GM21360 (cell line): ENCODE measurements at regions not wholly inside any gene's neighbourhood (a gene's known extent, or its start where the extent isn't known, plus 50 kb on each side); places are given as distances from the start of the nearest gene placed in this dataset.
"Not testable (repeated sequence)": the region's sequence is repeated elsewhere in the genome, so short reads cannot be mapped to it uniquely, and the experiment has no call there.

Source experiments
- ATAC-seq: cut with Tn5 transposase; IDR thresholded peaks from one replicate; pipeline ENCODE4 v1.9.1; 2021; ENCODE audit warnings: mild to moderate bottlenecking, moderate library complexity; ENCODE audit not compliant: unreplicated experiment

DNA sequence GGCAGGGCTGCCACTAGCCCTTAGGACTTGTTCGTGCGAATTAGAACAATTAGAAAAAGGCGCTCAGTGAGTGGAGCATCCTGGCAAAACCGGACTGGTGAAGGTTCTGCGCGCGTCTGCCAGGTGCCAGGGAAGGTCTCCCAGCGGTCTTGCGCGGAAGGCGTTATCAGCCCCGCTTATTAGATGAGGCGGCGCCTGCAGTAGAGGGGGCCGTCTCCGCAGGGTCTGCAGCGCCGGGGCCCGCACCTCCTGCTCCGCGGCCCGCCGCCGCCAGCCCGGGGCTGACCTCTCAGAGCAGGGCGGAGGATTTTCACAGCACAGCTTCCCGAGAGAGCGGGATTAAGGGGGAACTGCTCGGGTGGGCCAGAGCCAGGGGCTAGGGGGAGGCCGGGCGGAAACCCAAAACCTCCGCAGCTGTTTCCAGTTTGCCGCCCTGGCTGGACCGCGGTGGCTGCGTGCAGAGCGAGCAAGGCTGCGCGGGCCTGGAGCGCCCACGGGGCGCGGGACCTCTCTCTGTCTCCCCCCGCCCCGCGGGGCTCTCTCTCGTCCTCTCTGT lies 155.2 kb downstream of the FOXD2 start:
- ATAC-seq, result no peak

DNA sequence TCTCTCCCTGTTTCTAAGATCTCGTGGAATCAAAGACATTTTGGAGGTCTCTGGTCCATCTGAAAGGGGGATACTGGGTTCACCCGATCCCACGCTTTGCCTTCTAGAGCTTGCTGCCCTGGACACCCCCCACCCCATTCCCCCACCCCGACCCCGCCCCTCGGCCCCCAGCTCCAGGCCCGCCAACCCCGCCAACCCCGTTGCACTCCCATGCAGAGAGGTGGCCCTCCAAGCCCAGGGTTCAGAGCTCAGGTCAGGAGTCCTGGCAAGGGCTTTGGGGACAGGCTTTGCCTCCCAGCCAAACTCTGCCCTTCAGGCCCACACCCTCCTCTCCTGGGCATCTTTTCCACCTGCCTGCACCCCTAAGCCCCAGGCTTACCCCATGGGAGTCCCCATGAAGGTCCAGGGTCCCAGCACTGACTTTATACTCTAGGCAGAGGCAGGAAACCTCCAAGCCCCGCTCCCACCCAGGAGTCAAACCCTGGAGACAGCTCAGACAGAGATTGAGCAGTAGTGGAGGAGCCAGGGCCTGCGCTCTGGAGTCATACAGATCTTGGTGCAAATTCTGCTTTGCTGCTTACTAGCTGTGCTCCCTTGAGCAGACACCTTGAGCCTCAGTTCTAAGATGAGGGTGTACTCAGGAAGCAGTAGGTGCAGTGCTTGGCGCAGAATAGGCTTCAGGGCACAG lies 155.9 kb downstream of the FOXD2 start:
- no peak for ATAC-seq

GRCh38 chr1:47594627-47595026 lies 156.8 kb downstream of the FOXD2 start:
- ATAC-seq, result no peak

GRCh38 chr1:47596328-47596727 lies 158.5 kb downstream of the FOXD2 start:
- ATAC-seq, result no peak

DNA sequence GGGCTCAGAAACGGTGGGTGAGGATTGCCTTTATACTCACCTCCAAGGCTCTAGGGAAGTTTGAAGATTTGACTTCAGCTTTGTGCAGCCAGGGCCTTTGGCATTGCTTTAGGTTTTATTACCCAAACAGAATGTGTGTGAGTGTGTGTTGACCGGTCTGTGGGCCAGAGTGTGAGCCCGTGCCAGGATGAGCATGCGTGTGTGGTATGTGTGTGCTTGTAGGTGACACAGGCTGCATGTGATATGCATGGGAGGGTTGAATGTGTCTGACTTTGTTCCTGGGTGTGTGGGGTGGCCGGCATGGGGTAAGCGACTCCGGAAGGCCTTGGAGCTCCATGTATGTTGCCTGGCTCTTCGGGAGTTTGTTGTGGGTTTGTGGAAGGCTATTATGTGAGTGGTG lies 160.5 kb downstream of the FOXD2 start:
- ATAC-seq, result no peak

- ATAC-seq, result no peak
These were observed 161.9 kb downstream of the FOXD2 start for GRCh38 chr1:47599777-47600176.

DNA sequence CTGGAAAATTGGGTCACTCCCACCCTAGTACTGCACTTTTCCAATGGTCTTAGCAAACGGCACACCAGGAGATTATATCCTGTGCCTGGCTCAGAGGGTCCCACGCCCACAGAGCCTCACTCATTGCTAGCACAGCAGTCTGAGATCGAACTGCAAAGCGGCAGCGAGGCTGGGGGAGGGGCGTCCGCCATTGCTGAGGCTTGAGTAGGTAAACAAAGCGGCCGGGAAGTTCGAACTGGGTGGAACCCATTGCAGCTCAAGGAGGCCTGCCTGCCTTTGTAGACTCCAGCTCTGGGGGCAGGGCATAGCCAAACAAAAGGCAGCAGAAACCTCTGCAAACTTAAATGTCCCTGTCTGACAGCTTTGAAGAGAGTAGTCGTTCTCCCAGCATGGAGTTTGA lies 164.6 kb downstream of the FOXD2 start:
- ATAC-seq, result not testable (repeated sequence)

- not testable (repeated sequence) for ATAC-seq
These were observed 167.0 kb downstream of the FOXD2 start for GRCh38 chr1:47604869-47605268.

DNA sequence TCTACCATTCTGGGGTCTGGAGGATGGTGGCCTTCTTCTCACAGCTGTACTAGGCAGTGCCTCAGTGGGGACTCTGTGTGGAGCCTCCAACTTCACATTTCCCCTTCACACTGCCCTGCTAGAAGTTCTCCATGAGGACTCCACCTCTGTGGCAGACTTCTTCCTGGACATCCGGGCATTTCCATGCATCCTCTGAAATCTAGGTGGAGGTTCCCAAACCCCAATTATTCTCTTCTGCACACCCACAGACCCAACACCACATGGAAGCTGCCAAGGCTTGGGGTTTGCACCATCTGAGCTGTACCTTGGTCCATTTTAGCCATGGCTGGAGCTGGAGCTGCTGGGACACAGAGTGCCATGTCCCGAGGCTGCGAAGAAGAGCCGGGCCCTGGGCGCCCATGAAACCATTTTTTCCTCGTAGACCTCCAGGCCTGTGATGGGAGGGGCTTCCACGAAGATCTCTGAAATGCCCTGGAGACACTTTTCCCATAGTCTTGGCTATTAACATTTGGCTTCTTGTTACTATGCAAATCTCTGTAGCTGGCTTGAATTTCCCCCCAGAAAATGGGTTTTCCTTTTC lies 170.5 kb downstream of the FOXD2 start:
- no peak for ATAC-seq

GRCh38 chr1:47611992-47612391 lies 174.1 kb downstream of the FOXD2 start:
- ATAC-seq, result no peak

DNA sequence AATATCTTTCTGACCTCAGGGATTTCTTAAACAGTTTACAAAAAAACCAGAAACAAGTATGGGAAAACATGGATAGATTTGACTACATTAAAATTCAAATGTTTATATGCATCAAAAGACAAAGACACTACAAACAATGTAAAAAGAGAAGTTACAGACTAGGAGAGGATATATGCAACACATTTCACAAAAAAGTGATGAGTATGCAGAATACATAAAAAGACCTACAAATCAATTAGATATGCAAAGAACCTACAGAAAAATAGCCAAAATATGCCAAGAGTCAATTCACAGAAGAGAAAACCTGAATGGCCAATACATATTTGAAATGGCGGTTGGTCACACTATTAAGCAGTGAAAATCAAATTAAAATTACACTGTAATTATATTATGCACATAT lies 175.0 kb downstream of the FOXD2 start:
- ATAC-seq, result no peak

GRCh38 chr1:47616036-47616435 lies 178.2 kb downstream of the FOXD2 start:
- no peak for ATAC-seq

DNA sequence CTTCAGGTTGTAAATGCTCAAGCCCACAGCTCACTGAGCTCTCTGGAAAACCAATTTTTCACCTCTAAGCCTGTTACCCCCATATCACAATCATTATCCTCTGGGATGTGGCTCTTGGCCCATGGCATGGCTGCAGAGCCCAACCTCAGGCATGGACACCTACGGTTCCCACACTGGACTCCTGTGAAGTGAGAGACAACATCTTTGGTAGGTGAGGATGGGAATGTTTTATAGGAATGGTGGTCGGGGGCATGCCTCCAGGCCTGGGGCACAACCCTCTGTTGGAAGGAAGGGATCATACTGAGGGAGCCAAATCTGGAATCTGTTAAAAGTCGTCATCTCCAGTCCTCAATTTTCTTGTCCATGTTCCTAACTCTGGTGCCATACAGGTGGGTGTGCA lies 179.1 kb downstream of the FOXD2 start:
- ATAC-seq, result no peak

DNA sequence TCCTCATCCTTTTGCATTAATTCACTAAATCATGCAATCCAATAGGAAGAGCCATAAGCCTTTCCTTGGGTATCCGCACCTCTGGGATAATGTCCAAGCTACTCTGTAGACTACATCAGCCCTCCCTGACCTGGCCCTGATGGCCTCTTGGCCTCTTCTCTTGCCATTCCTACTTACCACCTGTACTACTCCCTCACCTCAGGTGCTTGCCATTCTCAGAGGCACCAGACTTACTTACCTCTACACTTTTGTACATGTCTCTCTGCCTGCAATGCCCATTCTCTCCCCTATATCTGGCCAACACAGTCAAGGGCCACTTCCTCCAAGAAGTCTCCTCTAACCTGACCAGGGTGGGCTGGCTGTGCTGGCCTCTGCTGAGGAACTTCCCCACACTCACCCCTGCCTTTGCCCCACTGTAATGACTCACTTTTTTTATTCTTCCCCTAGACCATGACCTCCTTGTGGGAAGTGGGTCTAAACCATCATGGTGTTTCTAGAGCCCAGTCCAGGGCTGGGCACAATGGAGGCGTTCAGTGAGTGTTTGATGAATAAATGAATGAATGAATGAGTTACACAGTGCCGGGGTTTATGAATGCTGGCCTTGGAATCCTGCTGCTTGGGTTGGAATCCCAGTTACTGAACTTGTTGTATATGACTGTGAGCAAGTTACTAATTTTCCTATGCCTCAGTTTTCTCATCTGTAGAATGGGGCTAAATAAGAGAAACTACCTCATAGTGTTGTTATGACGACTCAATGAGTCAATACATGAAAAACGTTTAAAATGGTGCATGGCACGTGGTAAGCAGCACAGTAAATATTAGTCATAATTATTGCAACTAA lies 179.8 kb downstream of the FOXD2 start:
- no peak for ATAC-seq

DNA sequence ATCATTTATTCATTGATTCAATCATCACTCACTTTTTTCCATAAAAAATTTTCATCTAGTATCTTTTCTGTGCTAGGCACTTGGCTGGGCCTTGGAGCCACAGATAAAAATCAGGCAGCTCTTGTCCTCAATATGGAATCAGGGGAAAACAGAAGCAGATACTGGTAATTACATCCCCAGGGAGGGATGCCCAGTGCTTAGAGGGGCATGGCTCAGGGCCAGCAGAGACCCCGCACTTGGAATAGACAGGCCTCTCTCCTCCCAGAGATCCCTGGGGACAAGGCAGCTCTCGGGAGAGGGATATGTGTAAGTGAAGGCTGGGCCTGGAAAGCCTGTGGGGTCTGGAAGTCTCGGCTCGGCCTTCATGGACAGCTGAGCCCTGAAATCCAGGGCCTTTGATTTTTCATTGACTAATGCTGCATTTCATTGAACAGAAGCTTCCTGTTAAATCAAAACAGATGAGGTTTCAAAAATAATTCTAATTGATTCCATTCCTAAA lies 180.4 kb downstream of the FOXD2 start:
- no peak for ATAC-seq

GRCh38 chr1:47618830-47619229 lies 181.0 kb downstream of the FOXD2 start:
- no peak for ATAC-seq

GRCh38 chr1:47621483-47621882 lies 183.6 kb downstream of the FOXD2 start:
- no peak for ATAC-seq

DNA sequence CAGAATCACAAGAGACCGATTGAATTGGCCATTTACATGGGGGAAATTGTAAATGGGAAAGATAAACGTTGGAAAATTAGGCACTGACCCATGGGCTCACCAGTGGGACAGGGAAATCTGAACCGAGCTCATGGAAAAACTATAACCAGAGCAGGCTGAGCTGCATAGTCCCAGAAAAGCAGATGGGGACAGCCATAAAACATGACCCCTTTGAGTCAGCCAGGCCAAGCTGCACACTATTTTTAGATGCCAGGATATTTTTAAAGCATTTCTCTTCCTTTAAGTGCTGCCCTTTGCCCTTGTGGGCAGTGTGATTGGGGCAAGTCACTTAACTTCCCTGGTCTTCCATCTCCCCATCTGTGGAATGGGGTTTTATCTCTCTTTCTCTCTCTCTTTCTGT lies 184.1 kb downstream of the FOXD2 start:
- ATAC-seq, result no peak

GRCh38 chr1:47622776-47623556 lies 185.1 kb downstream of the FOXD2 start:
- no peak for ATAC-seq

DNA sequence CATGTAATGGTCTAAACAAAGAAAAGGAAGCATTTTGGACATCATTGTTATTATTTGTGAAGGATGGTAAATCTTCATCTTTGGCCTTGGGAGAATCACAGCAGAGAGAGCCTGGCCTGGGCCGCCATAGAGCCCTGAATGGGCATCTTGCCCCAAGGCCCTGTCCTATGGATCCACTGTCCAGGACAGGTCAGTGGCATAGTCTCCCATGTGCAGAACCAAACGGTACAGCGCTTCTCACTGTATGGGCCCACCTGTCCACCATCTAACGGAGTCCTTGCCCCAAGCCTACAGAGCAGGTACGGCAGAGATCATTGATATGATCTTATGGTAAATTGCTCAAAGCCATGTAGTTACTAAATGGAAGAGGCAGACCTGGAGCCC lies 185.7 kb downstream of the FOXD2 start:
- ATAC-seq, result no peak

GRCh38 chr1:47624531-47624930 lies 186.7 kb downstream of the FOXD2 start:
- no peak for ATAC-seq
